Fibroblast of lung (primary cell): ENCODE measurements at regions not wholly inside any gene's neighbourhood (a gene's known extent, or its start where the extent isn't known, plus 50 kb on each side); places are given as distances from the start of the nearest gene placed in this dataset.

Experiments used
- EZH2 ChIP-seq: IDR thresholded peaks from 2 replicates; pipeline ENCODE4 v1.5.1; 2012; ENCODE audit warnings: low read length, control low read depth, mild to moderate bottlenecking; ENCODE audit errors: missing control alignments
- TF ChIP-seq, protein P1 (sequence below), 2 donors: IDR thresholded peaks in 1 of 2; conservative IDR thresholded peaks in 1 of 2; 1 replicate in 1 of 2; 2 replicates in 1 of 2; pipeline ENCODE4 v1.5.1; 2011 to 2012; ENCODE audit warnings: low read length in 2 of 2, control low read depth in 1 of 2, inconsistent platforms in 1 of 2, low read depth in 1 of 2, mild to moderate bottlenecking in 1 of 2

DNA sequence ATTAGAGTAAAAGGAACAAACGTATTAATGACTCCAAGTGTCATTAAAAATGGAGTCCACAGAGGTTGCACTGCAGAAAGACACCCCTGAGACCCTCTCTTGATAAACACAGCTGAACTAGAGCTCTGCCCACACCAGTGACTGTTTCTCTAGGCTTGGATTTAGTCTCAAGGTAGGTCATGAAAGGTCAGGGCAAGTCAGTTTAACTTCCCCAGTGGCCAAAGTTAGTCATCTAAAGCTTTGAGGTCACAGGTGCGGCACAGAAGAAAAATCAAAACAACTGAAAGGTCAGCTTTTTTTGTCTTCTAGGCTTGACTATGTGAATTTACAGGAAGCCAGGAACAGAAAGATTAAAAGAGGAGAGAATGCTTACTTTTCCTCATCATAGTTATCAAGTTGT, 749.6 kb downstream of the RAB28 start:
- TF ChIP-seq, protein P1, sequence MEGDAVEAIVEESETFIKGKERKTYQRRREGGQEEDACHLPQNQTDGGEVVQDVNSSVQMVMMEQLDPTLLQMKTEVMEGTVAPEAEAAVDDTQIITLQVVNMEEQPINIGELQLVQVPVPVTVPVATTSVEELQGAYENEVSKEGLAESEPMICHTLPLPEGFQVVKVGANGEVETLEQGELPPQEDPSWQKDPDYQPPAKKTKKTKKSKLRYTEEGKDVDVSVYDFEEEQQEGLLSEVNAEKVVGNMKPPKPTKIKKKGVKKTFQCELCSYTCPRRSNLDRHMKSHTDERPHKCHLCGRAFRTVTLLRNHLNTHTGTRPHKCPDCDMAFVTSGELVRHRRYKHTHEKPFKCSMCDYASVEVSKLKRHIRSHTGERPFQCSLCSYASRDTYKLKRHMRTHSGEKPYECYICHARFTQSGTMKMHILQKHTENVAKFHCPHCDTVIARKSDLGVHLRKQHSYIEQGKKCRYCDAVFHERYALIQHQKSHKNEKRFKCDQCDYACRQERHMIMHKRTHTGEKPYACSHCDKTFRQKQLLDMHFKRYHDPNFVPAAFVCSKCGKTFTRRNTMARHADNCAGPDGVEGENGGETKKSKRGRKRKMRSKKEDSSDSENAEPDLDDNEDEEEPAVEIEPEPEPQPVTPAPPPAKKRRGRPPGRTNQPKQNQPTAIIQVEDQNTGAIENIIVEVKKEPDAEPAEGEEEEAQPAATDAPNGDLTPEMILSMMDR (conservative IDR thresholded peaks at IDR 0.05 in 1 of 2, IDR thresholded peaks at IDR 0.05 in 1 of 2; ENCODE audit: low read depth in 1 of 2, low read length in 2 of 2), result no peak
- no peak for TF ChIP-seq EZH2
